ENCODE measurements at regions not wholly inside any gene's neighbourhood (a gene's known extent, or its start where the extent isn't known, plus 50 kb on each side); places are given as distances from the start of the nearest gene placed in this dataset.

DNA sequence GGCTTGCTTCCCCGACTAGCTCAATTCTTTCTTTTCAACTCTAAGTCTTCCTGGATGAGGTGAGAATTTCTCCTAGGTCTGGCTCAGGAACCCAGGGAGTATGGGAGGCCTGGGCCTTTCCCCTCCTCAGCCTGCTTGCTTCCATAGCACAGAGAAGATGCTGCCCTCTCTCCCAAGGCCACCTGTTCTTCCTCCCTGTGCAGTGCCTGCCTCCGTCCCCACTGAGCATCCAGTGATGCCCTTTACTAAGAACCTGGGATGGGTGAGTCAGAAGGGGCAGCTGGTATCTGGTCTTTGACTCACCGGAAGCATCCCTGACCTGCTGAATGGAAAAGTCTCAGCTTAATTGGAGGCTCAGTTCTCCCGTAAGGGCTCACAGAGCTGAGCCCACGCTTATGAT lies 607.9 kb downstream of the BUD13 start:
- DNase-seq (no peak), ATAC-seq (no peak)
- TF ChIP-seq, protein P1, sequence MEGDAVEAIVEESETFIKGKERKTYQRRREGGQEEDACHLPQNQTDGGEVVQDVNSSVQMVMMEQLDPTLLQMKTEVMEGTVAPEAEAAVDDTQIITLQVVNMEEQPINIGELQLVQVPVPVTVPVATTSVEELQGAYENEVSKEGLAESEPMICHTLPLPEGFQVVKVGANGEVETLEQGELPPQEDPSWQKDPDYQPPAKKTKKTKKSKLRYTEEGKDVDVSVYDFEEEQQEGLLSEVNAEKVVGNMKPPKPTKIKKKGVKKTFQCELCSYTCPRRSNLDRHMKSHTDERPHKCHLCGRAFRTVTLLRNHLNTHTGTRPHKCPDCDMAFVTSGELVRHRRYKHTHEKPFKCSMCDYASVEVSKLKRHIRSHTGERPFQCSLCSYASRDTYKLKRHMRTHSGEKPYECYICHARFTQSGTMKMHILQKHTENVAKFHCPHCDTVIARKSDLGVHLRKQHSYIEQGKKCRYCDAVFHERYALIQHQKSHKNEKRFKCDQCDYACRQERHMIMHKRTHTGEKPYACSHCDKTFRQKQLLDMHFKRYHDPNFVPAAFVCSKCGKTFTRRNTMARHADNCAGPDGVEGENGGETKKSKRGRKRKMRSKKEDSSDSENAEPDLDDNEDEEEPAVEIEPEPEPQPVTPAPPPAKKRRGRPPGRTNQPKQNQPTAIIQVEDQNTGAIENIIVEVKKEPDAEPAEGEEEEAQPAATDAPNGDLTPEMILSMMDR (IDR thresholded peaks at IDR 0.05): no peak
- peaks cover 0 to 17% of the 10 kb centered on the region in 2 donors for H3K27me3 ChIP-seq
- no peaks in the 10 kb centered on the region for H3K36me3 ChIP-seq
- no peak overlapping the region for H3K4me3 ChIP-seq
- H3K27ac ChIP-seq: no peak overlapping the region
- no peaks in the 10 kb centered on the region for H3K9me3 ChIP-seq
- H3K4me1 ChIP-seq: no peaks in the 10 kb centered on the region
- intact Hi-C loops (cut with DNase I): no loop called here

DNA sequence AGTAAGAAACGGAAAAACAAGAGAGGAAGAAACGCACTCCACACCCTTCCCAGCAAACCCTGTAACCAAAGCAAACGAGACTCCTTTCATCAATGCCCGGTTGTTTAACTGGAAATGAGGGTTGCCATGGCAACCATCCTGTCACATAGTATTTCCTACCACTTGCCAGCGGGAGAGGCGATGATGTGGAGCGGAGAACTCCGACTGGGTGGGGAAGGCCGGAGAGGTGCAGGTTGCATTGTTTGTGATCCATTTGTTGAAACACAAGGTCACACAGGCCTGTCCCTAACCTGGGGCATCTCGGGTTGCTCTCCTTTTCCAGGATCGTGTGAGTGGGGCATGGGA lies 609.9 kb downstream of the BUD13 start:
- Histone ChIP-seq H3K4me1 (no peaks in the 10 kb centered on the region), H3K27me3 (peaks cover 0 to 17% of the 10 kb centered on the region in 2 donors), H3K27ac (no peak overlapping the region), H3K9me3 (no peaks in the 10 kb centered on the region), H3K4me3 (no peak overlapping the region), H3K36me3 (no peaks in the 10 kb centered on the region)
- DNase-seq (peak in 1 of 4 donors; percentile 72), ATAC-seq (no peak)
- TF ChIP-seq, protein P1 (IDR thresholded peaks at IDR 0.05): no peak
- intact Hi-C loops (cut with DNase I): no loop called here

DNA sequence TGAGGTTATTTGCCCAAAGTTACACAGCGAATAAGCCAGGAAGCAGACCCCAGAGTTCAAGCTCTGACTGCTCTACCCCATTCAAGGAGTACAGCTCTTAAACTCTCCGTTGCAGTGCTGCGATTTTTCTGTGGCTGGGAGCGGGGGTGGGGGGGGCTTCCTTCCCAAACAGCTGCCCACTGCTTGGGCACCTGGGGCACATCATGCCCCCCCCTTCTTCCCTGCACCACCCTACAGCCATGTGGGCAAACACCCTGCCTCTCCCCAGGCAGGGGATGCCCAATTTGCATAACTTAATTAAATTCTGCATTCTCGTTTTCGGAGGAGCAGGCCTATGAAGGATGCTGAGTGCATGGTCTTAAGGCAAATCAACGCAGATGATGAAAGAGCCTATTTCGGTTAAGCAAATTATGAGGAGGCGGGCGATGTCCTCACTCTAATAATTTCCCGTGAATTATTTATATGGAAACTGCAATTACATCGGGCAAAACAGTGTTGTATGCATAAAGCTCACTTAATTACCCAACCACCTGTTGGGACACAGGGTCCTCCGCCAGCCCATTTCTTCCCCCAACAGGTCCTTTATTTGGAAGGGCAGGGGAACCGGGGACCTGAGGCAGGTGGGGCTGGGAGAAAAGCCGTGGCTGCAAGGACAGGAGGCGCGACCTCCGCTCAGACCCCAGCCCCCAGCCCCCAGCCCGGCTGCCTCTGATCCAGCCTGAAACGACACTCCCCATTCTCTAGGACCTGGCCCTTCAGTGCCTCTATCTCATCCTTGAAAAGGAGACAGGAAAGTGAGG lies 610.5 kb downstream of the BUD13 start:
- intact Hi-C loops (cut with DNase I): no loop called here
- Histone ChIP-seq H3K9me3 (no peaks in the 10 kb centered on the region), H3K36me3 (no peaks in the 10 kb centered on the region), H3K27ac (no peak overlapping the region), H3K27me3 (peaks cover 0 to 17% of the 10 kb centered on the region in 2 donors), H3K4me3 (no peak overlapping the region), H3K4me1 (no peaks in the 10 kb centered on the region)
- TF ChIP-seq, protein P1 (IDR thresholded peaks at IDR 0.05): no peak
- ATAC-seq (no peak), DNase-seq (no peak)

DNA sequence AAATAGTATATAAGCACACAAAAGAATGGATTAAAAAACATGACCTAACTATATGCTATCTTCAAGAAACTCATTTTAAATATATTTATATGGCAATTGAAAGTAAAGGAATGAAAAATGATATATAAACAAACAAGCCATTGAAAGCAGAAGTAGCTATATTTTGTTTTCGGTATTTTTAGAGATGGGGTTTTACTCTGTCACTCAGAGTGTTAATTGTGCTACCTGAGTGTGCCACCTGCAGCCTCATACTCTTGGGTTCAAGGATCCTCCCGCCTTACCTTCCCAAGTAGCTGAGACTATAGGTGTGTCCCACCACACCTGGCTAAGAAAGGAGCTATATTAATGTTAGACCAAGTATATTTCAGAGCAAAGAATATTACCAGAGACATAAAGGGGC lies 624.1 kb downstream of the BUD13 start:
- Histone ChIP-seq H3K36me3 (no peaks in the 10 kb centered on the region), H3K9me3 (peaks cover 0 to 10% of the 10 kb centered on the region in 2 donors), H3K4me1 (no peaks in the 10 kb centered on the region), H3K4me3 (no peak overlapping the region), H3K27me3 (no peaks in the 10 kb centered on the region), H3K27ac (no peak overlapping the region)
- ATAC-seq (no peak), DNase-seq (no peak)
- intact Hi-C loops (cut with DNase I): no loop called here
- TF ChIP-seq, protein P1 (IDR thresholded peaks at IDR 0.05): no peak

DNA sequence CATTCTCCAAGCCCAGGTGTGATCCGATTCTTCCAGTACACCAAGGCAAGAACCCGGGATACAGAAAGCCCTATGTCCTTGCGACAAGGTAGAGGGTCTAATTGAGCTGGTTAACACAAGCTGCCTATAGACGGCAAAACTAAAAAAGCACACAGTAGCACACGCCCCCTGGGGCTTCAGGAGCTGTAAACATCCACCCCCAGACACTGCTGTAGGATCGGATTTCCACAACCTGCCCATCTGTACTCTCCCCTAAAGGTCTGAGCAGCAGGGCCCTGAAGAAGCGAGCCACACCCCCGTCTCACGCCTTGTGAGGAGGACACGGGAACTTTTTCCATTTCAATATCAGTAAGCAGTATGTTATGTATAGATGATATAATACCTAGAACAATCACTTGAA lies 624.7 kb downstream of the BUD13 start:
- Histone ChIP-seq H3K4me1 (no peaks in the 10 kb centered on the region), H3K4me3 (no peak overlapping the region), H3K27ac (no peak overlapping the region), H3K36me3 (no peaks in the 10 kb centered on the region), H3K27me3 (no peaks in the 10 kb centered on the region), H3K9me3 (peaks cover 0 to 10% of the 10 kb centered on the region in 2 donors)
- ATAC-seq (no peak), DNase-seq (no peak)
- intact Hi-C loops (cut with DNase I): no loop called here
- TF ChIP-seq, protein P1 (IDR thresholded peaks at IDR 0.05): no peak
